ENCODE measurements at regions not wholly inside any gene's neighbourhood (a gene's known extent, or its start where the extent isn't known, plus 50 kb on each side); places are given as distances from the start of the nearest gene placed in this dataset.

DNA sequence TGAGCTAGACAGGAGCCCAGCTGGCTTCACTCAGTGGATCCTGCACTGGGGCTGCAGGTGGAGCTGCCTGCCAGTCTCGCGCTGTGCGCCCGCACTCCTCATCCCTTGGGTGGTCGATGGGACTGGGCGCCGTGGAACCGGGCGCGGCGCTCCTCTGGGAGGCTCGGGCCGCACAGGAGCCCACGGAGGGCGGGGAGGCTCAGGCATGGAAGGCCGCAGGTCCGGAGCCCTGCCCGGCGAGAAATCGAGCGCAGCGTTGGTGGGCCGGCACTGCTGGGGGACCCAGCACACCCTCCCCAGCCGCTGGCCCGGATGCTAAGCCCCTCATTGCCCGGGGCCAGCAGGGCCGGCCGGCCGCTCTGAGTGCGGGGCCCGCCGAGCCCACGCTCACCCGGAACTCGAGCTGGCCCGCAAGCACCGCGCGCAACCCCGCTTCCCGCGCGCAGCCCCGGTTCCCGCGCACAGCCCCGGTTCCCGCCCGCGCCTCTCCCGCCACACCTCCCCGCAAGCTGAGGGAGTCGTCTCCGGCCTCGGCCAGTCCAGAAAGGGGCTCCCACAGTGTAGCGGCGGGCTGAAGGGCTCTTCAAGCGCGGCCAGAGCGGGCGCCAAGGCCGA lies 1130.5 kb upstream of the FLRT2 start:
- in situ Hi-C loops (cut with MboI): no loop called here
- H3F3A ChIP-seq (ENCODE audit: insufficient read depth): no peaks in the 10 kb centered on the region
- H3K79me2 ChIP-seq (ENCODE audit: insufficient read depth): no peaks in the 10 kb centered on the region
- H3K9me3 ChIP-seq (ENCODE audit: low read depth): no peaks in the 10 kb centered on the region
- no peak overlapping the region for H3K27ac ChIP-seq
- H3K9me2 ChIP-seq (ENCODE audit: insufficient read depth): no peaks in the 10 kb centered on the region
- no peaks in the 10 kb centered on the region for H3K4me1 ChIP-seq (ENCODE audit: insufficient read depth)
- no peak for TF ChIP-seq EZH2 (IDR thresholded peaks at IDR 0.05; ENCODE audit: insufficient read depth, poor library complexity, severe bottlenecking)
- TF ChIP-seq EZH2phosphoT487 (IDR thresholded peaks at IDR 0.05; ENCODE audit: insufficient read depth, low read depth): no peak
- no peaks in the 10 kb centered on the region for H3K27me3 ChIP-seq (replicated peaks; ENCODE audit: insufficient read depth)
- no peaks in the 10 kb centered on the region for H4K20me1 ChIP-seq (ENCODE audit: insufficient read depth)
- H3K36me3 ChIP-seq (ENCODE audit: low read depth): no peaks in the 10 kb centered on the region
- 87 to 90% methylated on average over 34 to 50 of the region's 62 CpGs for WGBS, 2 experiments (ENCODE audit: low coverage in 1 of 2, low lambda C conversion rate in 2 of 2, missing lambda C conversion rate in 2 of 2)
- no peak overlapping the region for H2AFZ ChIP-seq
- H3K9ac ChIP-seq: no peak overlapping the region
- DNase-seq: no peak
- H3K4me3 ChIP-seq: no peak overlapping the region
- H3K4me2 ChIP-seq (ENCODE audit: unreplicated experiment): no peak overlapping the region

DNA sequence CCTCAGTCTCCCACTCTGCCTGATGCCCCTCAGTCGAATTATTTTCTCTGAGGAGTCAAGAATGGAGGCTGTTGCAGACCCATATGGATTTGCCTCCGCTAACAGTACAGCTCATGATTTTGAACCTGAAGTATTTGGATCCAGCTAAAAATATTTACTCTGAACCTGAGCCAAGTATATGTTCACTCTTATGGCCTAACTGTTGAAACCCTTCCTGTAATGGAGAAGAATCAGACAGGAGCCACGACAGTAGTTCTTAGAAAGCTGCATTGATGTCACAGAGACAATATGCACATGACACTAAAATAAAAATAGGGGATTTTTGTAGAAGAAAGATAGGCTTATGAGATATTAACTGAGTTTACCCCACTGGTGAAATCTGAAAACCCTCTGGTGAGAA lies 1128.3 kb upstream of the FLRT2 start:
- no peaks in the 10 kb centered on the region for H3K27me3 ChIP-seq (replicated peaks; ENCODE audit: insufficient read depth)
- H3K4me2 ChIP-seq (ENCODE audit: unreplicated experiment): no peak overlapping the region
- no peaks in the 10 kb centered on the region for H3K4me1 ChIP-seq (ENCODE audit: insufficient read depth)
- H3K9me3 ChIP-seq (ENCODE audit: low read depth): no peaks in the 10 kb centered on the region
- H2AFZ ChIP-seq: no peak overlapping the region
- TF ChIP-seq EZH2 (IDR thresholded peaks at IDR 0.05; ENCODE audit: insufficient read depth, poor library complexity, severe bottlenecking): no peak
- TF ChIP-seq EZH2phosphoT487 (IDR thresholded peaks at IDR 0.05; ENCODE audit: insufficient read depth, low read depth): no peak
- H3K9me2 ChIP-seq (ENCODE audit: insufficient read depth): no peaks in the 10 kb centered on the region
- H4K20me1 ChIP-seq (ENCODE audit: insufficient read depth): no peaks in the 10 kb centered on the region
- no peaks in the 10 kb centered on the region for H3F3A ChIP-seq (ENCODE audit: insufficient read depth)
- no peak overlapping the region for H3K9ac ChIP-seq
- H3K27ac ChIP-seq: no peak overlapping the region
- no peak overlapping the region for H3K4me3 ChIP-seq
- no peak for DNase-seq
- WGBS, 2 experiments (ENCODE audit: low coverage in 1 of 2, low lambda C conversion rate in 2 of 2, missing lambda C conversion rate in 2 of 2): 32 to 36% methylated on average over 3 of the region's 3 CpGs
- in situ Hi-C loops (cut with MboI): no loop called here
- H3K79me2 ChIP-seq (ENCODE audit: insufficient read depth): no peaks in the 10 kb centered on the region
- H3K36me3 ChIP-seq (ENCODE audit: low read depth): no peaks in the 10 kb centered on the region

DNA sequence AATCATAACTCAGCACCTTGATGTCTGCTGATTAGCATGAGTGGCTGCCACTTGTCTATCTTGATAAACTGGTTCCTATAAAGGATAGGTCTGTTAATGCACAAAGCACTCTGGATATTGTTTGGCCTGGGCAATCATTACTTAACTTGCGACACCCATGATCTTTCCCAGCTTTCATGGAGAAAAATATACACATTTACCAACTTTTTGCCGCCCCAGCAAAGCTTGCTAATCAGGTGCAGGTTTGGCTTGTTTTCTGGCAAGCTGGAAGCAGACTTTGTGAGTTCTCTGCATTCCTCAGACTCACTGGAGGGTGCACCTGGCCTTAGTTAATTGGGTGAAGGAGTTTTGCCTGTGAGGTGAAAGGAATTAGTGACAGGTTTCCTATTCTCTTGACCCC lies 1126.4 kb upstream of the FLRT2 start:
- Histone ChIP-seq H3K4me2 (ENCODE audit: unreplicated experiment) (no peak overlapping the region), H3K36me3 (ENCODE audit: low read depth) (no peaks in the 10 kb centered on the region), H3K9me3 (ENCODE audit: low read depth) (no peaks in the 10 kb centered on the region), H3K4me3 (no peak overlapping the region), H3K9ac (no peak overlapping the region), H4K20me1 (ENCODE audit: insufficient read depth) (no peaks in the 10 kb centered on the region), H2AFZ (no peak overlapping the region), H3K79me2 (ENCODE audit: insufficient read depth) (no peaks in the 10 kb centered on the region), H3K9me2 (ENCODE audit: insufficient read depth) (no peaks in the 10 kb centered on the region), H3K4me1 (ENCODE audit: insufficient read depth) (no peaks in the 10 kb centered on the region), H3F3A (ENCODE audit: insufficient read depth) (no peaks in the 10 kb centered on the region), H3K27ac (no peak overlapping the region), H3K27me3 (replicated peaks; ENCODE audit: insufficient read depth) (no peaks in the 10 kb centered on the region)
- DNase-seq: no peak
- WGBS, 2 experiments (ENCODE audit: low coverage in 1 of 2, low lambda C conversion rate in 2 of 2, missing lambda C conversion rate in 2 of 2): 17 to 21% methylated on average over 2 of the region's 2 CpGs
- in situ Hi-C loops (cut with MboI): no loop called here
- TF ChIP-seq EZH2phosphoT487 (IDR thresholded peaks at IDR 0.05; ENCODE audit: insufficient read depth, low read depth) (no peak), EZH2 (IDR thresholded peaks at IDR 0.05; ENCODE audit: insufficient read depth, poor library complexity, severe bottlenecking) (no peak)

DNA sequence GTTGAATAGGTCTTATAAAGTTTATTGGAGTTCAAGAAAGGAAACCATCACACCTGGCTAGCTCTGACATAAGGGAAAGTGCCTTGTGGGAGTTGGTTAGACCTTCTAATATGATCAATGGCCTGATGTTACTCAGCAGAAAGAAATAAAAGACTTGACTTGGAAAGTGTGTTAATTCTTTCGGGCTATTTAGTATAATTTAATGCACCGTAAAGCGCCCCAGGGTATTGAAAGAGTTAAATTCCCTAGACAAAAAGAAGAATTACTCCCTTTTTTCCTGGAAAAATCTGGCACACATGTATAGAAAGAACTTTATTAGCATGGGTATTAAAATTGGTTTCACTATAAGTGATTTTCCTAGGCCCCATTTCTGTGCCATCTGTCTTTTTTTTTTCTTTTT lies 1125.7 kb upstream of the FLRT2 start:
- Histone ChIP-seq H4K20me1 (ENCODE audit: insufficient read depth) (no peaks in the 10 kb centered on the region), H3K36me3 (ENCODE audit: low read depth) (no peaks in the 10 kb centered on the region), H3K9ac (no peak overlapping the region), H3F3A (ENCODE audit: insufficient read depth) (no peaks in the 10 kb centered on the region), H2AFZ (no peak overlapping the region), H3K27ac (no peak overlapping the region), H3K27me3 (replicated peaks; ENCODE audit: insufficient read depth) (no peaks in the 10 kb centered on the region), H3K9me2 (ENCODE audit: insufficient read depth) (no peaks in the 10 kb centered on the region), H3K4me1 (ENCODE audit: insufficient read depth) (no peaks in the 10 kb centered on the region), H3K4me2 (ENCODE audit: unreplicated experiment) (no peak overlapping the region), H3K9me3 (ENCODE audit: low read depth) (no peaks in the 10 kb centered on the region), H3K79me2 (ENCODE audit: insufficient read depth) (no peaks in the 10 kb centered on the region), H3K4me3 (no peak overlapping the region)
- 54% methylated on average over 3 of the region's 3 CpGs for WGBS, 2 experiments (ENCODE audit: low coverage in 1 of 2, low lambda C conversion rate in 2 of 2, missing lambda C conversion rate in 2 of 2)
- no peak for DNase-seq
- in situ Hi-C loops (cut with MboI): no loop called here
- TF ChIP-seq EZH2phosphoT487 (IDR thresholded peaks at IDR 0.05; ENCODE audit: insufficient read depth, low read depth) (no peak), EZH2 (IDR thresholded peaks at IDR 0.05; ENCODE audit: insufficient read depth, poor library complexity, severe bottlenecking) (no peak)

DNA sequence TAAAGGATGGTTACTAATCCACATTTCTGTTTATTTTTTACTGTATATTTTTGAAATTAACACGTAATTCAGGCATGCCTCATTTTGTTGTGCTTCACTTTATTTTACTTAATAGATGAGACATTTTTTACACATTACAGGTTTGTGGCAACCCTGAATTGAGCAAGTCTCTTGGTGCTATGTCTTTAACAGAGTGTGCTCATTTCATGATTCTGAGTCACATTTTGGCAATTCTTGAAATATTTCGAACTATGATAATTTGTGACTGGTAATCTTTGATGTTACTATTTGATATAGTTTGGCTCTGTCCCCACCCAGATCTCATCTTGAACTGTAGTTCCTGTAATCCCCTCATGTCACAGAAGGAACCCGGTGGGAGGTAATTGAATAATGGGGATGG lies 1120.5 kb upstream of the FLRT2 start:
- H3K27me3 ChIP-seq (replicated peaks; ENCODE audit: insufficient read depth): no peaks in the 10 kb centered on the region
- H3K9ac ChIP-seq: no peak overlapping the region
- no peaks in the 10 kb centered on the region for H4K20me1 ChIP-seq (ENCODE audit: insufficient read depth)
- H3K79me2 ChIP-seq (ENCODE audit: insufficient read depth): no peaks in the 10 kb centered on the region
- no peaks in the 10 kb centered on the region for H3K9me2 ChIP-seq (ENCODE audit: insufficient read depth)
- H3K9me3 ChIP-seq (ENCODE audit: low read depth): no peaks in the 10 kb centered on the region
- H2AFZ ChIP-seq: no peak overlapping the region
- H3K4me2 ChIP-seq (ENCODE audit: unreplicated experiment): no peak overlapping the region
- TF ChIP-seq EZH2 (IDR thresholded peaks at IDR 0.05; ENCODE audit: insufficient read depth, poor library complexity, severe bottlenecking) (no peak), EZH2phosphoT487 (IDR thresholded peaks at IDR 0.05; ENCODE audit: insufficient read depth, low read depth) (no peak)
- in situ Hi-C loops (cut with MboI): no loop called here
- DNase-seq: no peak
- no peaks in the 10 kb centered on the region for H3F3A ChIP-seq (ENCODE audit: insufficient read depth)
- no peak overlapping the region for H3K4me3 ChIP-seq
- 6 to 7% methylated on average over 3 of the region's 3 CpGs for WGBS, 2 experiments (ENCODE audit: low coverage in 1 of 2, low lambda C conversion rate in 2 of 2, missing lambda C conversion rate in 2 of 2)
- no peak overlapping the region for H3K27ac ChIP-seq
- no peaks in the 10 kb centered on the region for H3K4me1 ChIP-seq (ENCODE audit: insufficient read depth)
- H3K36me3 ChIP-seq (ENCODE audit: low read depth): no peaks in the 10 kb centered on the region
